K562 (cell line): ENCODE measurements at regions not wholly inside any gene's neighbourhood (a gene's known extent, or its start where the extent isn't known, plus 50 kb on each side); places are given as distances from the start of the nearest gene placed in this dataset.

Experiments
- ATAC-seq: fragments of 200-7000 bp; cut with Tn5 transposase; 3 replicates; pipeline ENCODE4 v1.9.1; 2020; ENCODE audit warnings: moderate library complexity
- BruUV-seq: library from RNA; stranded (reverse); fragments of 400-500 nt; replicated peaks from 2 replicates; lab custom pipeline; 2021; lab: Mats Ljungman, UMichigan
- CTCF ChIA-PET: fragments of 300-600 bp; formaldehyde crosslinking; extraction: SDS; loops from one replicate; lab custom pipeline; 2021; ENCODE audit warnings: low intra/inter-chr PET ratio; lab: Yijun Ruan, JAX
- POLR2A ChIA-PET: fragments of 300-600, 350-650 bp; sonication (Branson Sonifier 250); formaldehyde crosslinking; extraction: SDS; loops from one replicate; lab custom pipeline; 2021; ENCODE audit warnings: antibody characterized with exemption, inconsistent platforms; lab: Yijun Ruan, JAX
- DNase-seq, 4 experiments: peaks; one replicate each; pipeline versions ENCODE4 v3.0.0 to v3.0.0-alpha.2; 2011 to 2018; ENCODE audit warnings: low spot score in 3 of 4, mixed read lengths in 3 of 4; ENCODE audit errors: extremely low read depth in 1 of 4
- FAIRE-seq: peaks from 2 replicates; lab custom pipeline; 2011; peaks lifted over from hg19 to GRCh38; lab: Jason Lieb, UNC
- H2AFZ ChIP-seq: 2 replicates; pipeline ENCODE4 v1.6.0; 2011; ENCODE audit warnings: low read depth, low read length, control low read depth, inconsistent platforms
- H3K27ac ChIP-seq: fragments of 200-600 bp; 3 replicates; pipeline ENCODE4 v1.8.0; 2011; ENCODE audit warnings: low read depth, mild to moderate bottlenecking, control low read depth, inconsistent platforms, low read length, moderate library complexity, mixed read lengths; ENCODE audit errors: extremely low read depth
- H3K27me3 ChIP-seq, 2 experiments: fragments of 300-600 bp in 1 of 2; 2 replicates in 1 of 2; 3 replicates in 1 of 2; pipeline versions ENCODE4 v1.6.0 to v1.8.0; 2011; ENCODE audit warnings: inconsistent platforms in 2 of 2, low read length in 2 of 2, mild to moderate bottlenecking in 1 of 2, mixed read lengths in 1 of 2, moderate library complexity in 1 of 2; ENCODE audit not compliant: control insufficient read depth in 2 of 2, insufficient read depth in 2 of 2
- H3K36me3 ChIP-seq: fragments of 300-600 bp; 3 replicates; pipeline ENCODE4 v1.8.0; 2011; ENCODE audit warnings: mild to moderate bottlenecking, low read length, inconsistent platforms; ENCODE audit not compliant: control insufficient read depth, insufficient read depth
- H3K4me1 ChIP-seq, 2 experiments: fragments of 200-600 bp in 1 of 2; replicated peaks in 1 of 2; 2 replicates in 1 of 2; 3 replicates in 1 of 2; pipeline versions ENCODE4 v1.5.1 to v1.8.0; 2011; ENCODE audit warnings: inconsistent platforms in 2 of 2, low read length in 2 of 2, mild to moderate bottlenecking in 1 of 2, mixed read lengths in 1 of 2, moderate library complexity in 1 of 2; ENCODE audit not compliant: control insufficient read depth in 2 of 2, insufficient read depth in 2 of 2
- H3K4me2 ChIP-seq: 2 replicates; pipeline ENCODE4 v1.6.1; 2011; ENCODE audit warnings: low read length, control low read depth, inconsistent platforms, mixed read lengths; ENCODE audit not compliant: insufficient read depth
- H3K4me3 ChIP-seq: fragments of 200-600 bp; sonication (generic), shearing (Covaris generic); 2 replicates; pipeline ENCODE4 v1.5.1; 2016; ENCODE audit warnings: control low read depth, inconsistent platforms
- H3K79me2 ChIP-seq: fragments of 200-600 bp; 3 replicates; pipeline ENCODE4 v1.8.0; 2011; ENCODE audit warnings: low read length, inconsistent platforms; ENCODE audit not compliant: control insufficient read depth, insufficient read depth
- H3K9ac ChIP-seq, 2 experiments: 2 replicates each; pipeline versions ENCODE4 v1.6.0 to v1.6.1; 2011; ENCODE audit warnings: low read depth in 2 of 2, low read length in 2 of 2, control low read depth in 1 of 2, inconsistent platforms in 1 of 2, mild to moderate bottlenecking in 1 of 2, mixed read lengths in 1 of 2; ENCODE audit not compliant: insufficient read depth in 1 of 2
- H3K9me1 ChIP-seq: one replicate; pipeline ENCODE4 v1.6.0; 2011; ENCODE audit warnings: inconsistent platforms, mild to moderate bottlenecking, low read length, moderate library complexity; ENCODE audit not compliant: control insufficient read depth, insufficient read depth
- H3K9me3 ChIP-seq: replicated peaks from 2 replicates; pipeline ENCODE4 v1.5.1; 2011; ENCODE audit warnings: low read depth, low read length, inconsistent platforms; ENCODE audit not compliant: control insufficient read depth, insufficient read depth
- H4K20me1 ChIP-seq: replicated peaks from 2 replicates; pipeline ENCODE4 v1.6.1; 2011; ENCODE audit warnings: low read length, inconsistent platforms, mixed read lengths; ENCODE audit not compliant: control insufficient read depth, insufficient read depth
- ASH1L ChIP-seq: fragments of 450-650 bp; IDR thresholded peaks from 2 replicates; pipeline ENCODE4 v1.6.1; 2018; ENCODE audit warnings: borderline replicate concordance, mild to moderate bottlenecking, low read depth; ENCODE audit not compliant: partially characterized antibody
- BCOR ChIP-seq: fragments of 450-650 bp; IDR thresholded peaks from 2 replicates; pipeline ENCODE4 v1.6.1; 2016
- KDM5B ChIP-seq: fragments of 200-600 bp; sonication (generic); IDR thresholded peaks from 2 replicates; pipeline ENCODE4 v1.6.1; 2012; ENCODE audit warnings: low read depth, mild to moderate bottlenecking, moderate library complexity, low read length, control low read depth, inconsistent platforms; ENCODE audit not compliant: insufficient replicate concordance
- RBM17 ChIP-seq: fragments of 200-400 bp; formaldehyde crosslinking; IDR thresholded peaks from 2 replicates; pipeline ENCODE4 v1.6.1; 2017; ENCODE audit warnings: low read depth, mild to moderate bottlenecking, low read length, borderline replicate concordance
- SREBF2 ChIP-seq: sonication (generic); formaldehyde crosslinking; IDR thresholded peaks from 2 replicates; pipeline ENCODE4 v1.4.0; 2020; ENCODE audit warnings: mild to moderate bottlenecking, missing genetic modification reagents
- SRSF3 ChIP-seq: fragments of 200-400 bp; formaldehyde crosslinking; IDR thresholded peaks from 2 replicates; pipeline ENCODE4 v1.6.1; 2016; ENCODE audit warnings: mild to moderate bottlenecking, low read length, moderate library complexity; ENCODE audit not compliant: insufficient read depth
- WHSC1 ChIP-seq: IDR thresholded peaks from one replicate; pipeline ENCODE4 v1.6.1; 2012; ENCODE audit warnings: low read length, control low read depth, inconsistent platforms
- ZNF184 ChIP-seq: sonication (generic); formaldehyde crosslinking; IDR thresholded peaks from 2 replicates; pipeline ENCODE4 v1.5.0; 2020; ENCODE audit warnings: missing genetic modification reagents
- ZNF830 ChIP-seq: fragments of 250-450 bp; sonication (Bioruptor Pico); IDR thresholded peaks from 2 replicates; pipeline ENCODE4 v1.5.0; 2021; ENCODE audit warnings: mild to moderate bottlenecking
- WGBS: fragments of 100-300 bp; shearing (Covaris generic); methylation state at CpG from one replicate; pipeline ENCODE4 v1.1.6; 2016; ENCODE audit warnings: low coverage, mixed read lengths; ENCODE audit not compliant: insufficient coverage; ENCODE audit errors: missing lambda C conversion rate; 5-methylcytosine and 5-hydroxymethylcytosine counted together
- in situ Hi-C: fragments of 300-500 bp; cut with MboI; formaldehyde crosslinking; loops from 4 replicates; pipeline ENCODE4 v1.15.0; 2018; ENCODE audit warnings: inconsistent platforms, mixed read lengths
- intact Hi-C: fragments of 100-400 bp; cut with micrococcal nuclease; formaldehyde crosslinking; loops from 2 replicates; pipeline ENCODE4 v1.14.2; 2022
- TF ChIP-seq, protein P1 (sequence below): fragments of 450-650 bp; conservative IDR thresholded peaks from 2 replicates; pipeline ENCODE4 v1.6.1; 2016; ENCODE audit warnings: missing genetic modification characterization, low read depth, mild to moderate bottlenecking, missing compliant biosample characterization, moderate library complexity
- TF ChIP-seq, protein P2 (sequence below): fragments of 450-650 bp; formaldehyde crosslinking; conservative IDR thresholded peaks from 2 replicates; pipeline ENCODE4 v1.4.0; 2022; ENCODE audit warnings: mild to moderate bottlenecking, missing genetic modification characterization
- TF ChIP-seq, protein P3 (sequence below): sonication (generic); formaldehyde crosslinking; IDR thresholded peaks from 2 replicates; pipeline ENCODE4 v1.8.0; 2023; ENCODE audit warnings: mild to moderate bottlenecking, missing genetic modification reagents
- TF ChIP-seq, protein P4 (sequence below): IDR thresholded peaks from 2 replicates; pipeline ENCODE4 v1.6.1; 2016; ENCODE audit warnings: missing genetic modification characterization, missing compliant biosample characterization

DNA sequence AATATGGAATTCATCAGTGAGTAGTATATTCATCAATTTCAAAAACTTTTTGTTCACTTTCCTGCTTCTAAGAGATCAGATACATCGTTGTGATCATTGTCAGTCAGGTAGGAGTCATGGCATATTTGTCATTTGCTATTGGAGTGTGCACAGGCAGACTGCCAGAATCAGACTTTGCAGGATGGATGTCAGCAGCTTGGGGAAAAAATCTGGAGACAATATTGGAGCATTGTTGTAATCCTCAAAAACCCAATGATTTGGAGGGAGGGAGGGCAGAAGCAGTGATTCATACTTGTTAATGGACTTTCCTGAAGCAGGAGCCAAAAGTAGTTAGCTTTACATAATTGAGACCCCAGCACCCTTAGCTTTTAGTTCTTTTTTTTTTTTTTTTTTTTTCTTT, 59.6 kb upstream of the DRP2 start (continued):
- TF ChIP-seq, protein P1, sequence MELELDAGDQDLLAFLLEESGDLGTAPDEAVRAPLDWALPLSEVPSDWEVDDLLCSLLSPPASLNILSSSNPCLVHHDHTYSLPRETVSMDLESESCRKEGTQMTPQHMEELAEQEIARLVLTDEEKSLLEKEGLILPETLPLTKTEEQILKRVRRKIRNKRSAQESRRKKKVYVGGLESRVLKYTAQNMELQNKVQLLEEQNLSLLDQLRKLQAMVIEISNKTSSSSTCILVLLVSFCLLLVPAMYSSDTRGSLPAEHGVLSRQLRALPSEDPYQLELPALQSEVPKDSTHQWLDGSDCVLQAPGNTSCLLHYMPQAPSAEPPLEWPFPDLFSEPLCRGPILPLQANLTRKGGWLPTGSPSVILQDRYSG (tag): no peak
- TF ChIP-seq, all 486 proteins: peak for 0

DNA sequence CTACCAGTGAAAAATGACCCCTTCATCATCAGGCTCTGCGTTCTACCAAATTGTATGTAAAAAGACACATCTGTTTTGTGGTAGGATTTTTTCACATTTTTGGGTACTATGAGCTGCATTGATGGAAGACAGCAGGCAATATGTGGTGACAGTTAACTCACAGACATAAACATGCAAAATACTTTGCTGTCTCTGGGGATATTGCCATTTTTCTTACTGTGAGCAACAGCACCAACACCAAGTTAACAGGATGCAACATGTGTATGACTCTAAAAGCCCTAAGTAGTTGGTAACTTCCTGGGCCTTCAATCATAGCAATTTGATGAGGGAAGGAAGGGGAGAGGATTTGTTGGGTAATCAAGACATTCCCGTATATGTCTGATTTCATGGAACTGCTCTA, 56.4 kb upstream of the DRP2 start:
- ChIA-PET POLR2A (no interaction called here), CTCF (no interaction called here)
- 94% methylated on average over 2 of the region's 2 CpGs for WGBS
- in situ Hi-C loops: no loop called here
- Histone ChIP-seq H3K9me3 (no peaks in the 10 kb centered on the region), H4K20me1 (no peaks in the 10 kb centered on the region), H3K4me3 (no peak overlapping the region), H3K27ac (no peak overlapping the region), H3K4me2 (no peak overlapping the region), H3K9me1 (no peaks in the 10 kb centered on the region), H3K79me2 (no peaks in the 10 kb centered on the region), H3K4me1 (no peaks in the 10 kb centered on the region), H3K9ac (no peak overlapping the region), H3K36me3 (peaks cover 4% of the 10 kb centered on the region; the same call in 1 of the 3 replicates), H2AFZ (no peak overlapping the region), H3K27me3 (no peaks in the 10 kb centered on the region)
- no peak for TF ChIP-seq KDM5B
- no peak for TF ChIP-seq WHSC1
- TF ChIP-seq, protein P2, sequence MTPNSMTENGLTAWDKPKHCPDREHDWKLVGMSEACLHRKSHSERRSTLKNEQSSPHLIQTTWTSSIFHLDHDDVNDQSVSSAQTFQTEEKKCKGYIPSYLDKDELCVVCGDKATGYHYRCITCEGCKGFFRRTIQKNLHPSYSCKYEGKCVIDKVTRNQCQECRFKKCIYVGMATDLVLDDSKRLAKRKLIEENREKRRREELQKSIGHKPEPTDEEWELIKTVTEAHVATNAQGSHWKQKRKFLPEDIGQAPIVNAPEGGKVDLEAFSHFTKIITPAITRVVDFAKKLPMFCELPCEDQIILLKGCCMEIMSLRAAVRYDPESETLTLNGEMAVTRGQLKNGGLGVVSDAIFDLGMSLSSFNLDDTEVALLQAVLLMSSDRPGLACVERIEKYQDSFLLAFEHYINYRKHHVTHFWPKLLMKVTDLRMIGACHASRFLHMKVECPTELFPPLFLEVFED (CRISPR knock-in tag): no peak
- no peak for TF ChIP-seq SRSF3
- no peak for TF ChIP-seq ZNF184 (CRISPR knock-in tag)
- TF ChIP-seq BCOR: no peak
- TF ChIP-seq, protein P3, sequence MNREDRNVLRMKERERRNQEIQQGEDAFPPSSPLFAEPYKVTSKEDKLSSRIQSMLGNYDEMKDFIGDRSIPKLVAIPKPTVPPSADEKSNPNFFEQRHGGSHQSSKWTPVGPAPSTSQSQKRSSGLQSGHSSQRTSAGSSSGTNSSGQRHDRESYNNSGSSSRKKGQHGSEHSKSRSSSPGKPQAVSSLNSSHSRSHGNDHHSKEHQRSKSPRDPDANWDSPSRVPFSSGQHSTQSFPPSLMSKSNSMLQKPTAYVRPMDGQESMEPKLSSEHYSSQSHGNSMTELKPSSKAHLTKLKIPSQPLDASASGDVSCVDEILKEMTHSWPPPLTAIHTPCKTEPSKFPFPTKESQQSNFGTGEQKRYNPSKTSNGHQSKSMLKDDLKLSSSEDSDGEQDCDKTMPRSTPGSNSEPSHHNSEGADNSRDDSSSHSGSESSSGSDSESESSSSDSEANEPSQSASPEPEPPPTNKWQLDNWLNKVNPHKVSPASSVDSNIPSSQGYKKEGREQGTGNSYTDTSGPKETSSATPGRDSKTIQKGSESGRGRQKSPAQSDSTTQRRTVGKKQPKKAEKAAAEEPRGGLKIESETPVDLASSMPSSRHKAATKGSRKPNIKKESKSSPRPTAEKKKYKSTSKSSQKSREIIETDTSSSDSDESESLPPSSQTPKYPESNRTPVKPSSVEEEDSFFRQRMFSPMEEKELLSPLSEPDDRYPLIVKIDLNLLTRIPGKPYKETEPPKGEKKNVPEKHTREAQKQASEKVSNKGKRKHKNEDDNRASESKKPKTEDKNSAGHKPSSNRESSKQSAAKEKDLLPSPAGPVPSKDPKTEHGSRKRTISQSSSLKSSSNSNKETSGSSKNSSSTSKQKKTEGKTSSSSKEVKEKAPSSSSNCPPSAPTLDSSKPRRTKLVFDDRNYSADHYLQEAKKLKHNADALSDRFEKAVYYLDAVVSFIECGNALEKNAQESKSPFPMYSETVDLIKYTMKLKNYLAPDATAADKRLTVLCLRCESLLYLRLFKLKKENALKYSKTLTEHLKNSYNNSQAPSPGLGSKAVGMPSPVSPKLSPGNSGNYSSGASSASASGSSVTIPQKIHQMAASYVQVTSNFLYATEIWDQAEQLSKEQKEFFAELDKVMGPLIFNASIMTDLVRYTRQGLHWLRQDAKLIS (CRISPR knock-in tag): no peak
- TF ChIP-seq, protein P4, sequence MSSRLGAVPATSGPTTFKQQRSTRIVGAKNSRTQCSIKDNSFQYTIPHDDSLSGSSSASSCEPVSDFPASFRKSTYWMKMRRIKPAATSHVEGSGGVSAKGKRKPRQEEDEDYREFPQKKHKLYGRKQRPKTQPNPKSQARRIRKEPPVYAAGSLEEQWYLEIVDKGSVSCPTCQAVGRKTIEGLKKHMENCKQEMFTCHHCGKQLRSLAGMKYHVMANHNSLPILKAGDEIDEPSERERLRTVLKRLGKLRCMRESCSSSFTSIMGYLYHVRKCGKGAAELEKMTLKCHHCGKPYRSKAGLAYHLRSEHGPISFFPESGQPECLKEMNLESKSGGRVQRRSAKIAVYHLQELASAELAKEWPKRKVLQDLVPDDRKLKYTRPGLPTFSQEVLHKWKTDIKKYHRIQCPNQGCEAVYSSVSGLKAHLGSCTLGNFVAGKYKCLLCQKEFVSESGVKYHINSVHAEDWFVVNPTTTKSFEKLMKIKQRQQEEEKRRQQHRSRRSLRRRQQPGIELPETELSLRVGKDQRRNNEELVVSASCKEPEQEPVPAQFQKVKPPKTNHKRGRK (tag): no peak
- TF ChIP-seq ZNF830 (CRISPR knock-in tag): no peak
- no peak for TF ChIP-seq SREBF2 (CRISPR knock-in tag)
- no peak for TF ChIP-seq RBM17
- no peak for TF ChIP-seq ASH1L
- no TSS peak for BruUV-seq
- ATAC-seq: no peak
- no peak for DNase-seq
- no peak for FAIRE-seq
- intact Hi-C loops: loop anchor here (1.0 kb wide), 1 partner anchor 18 kb away; no protein-coding TSS in a partner anchor
